SKM-1 (cell line): ENCODE measurements at regions not wholly inside any gene's neighbourhood (a gene's known extent, or its start where the extent isn't known, plus 50 kb on each side); places are given as distances from the start of the nearest gene placed in this dataset.
A peak's percentile ranks its signal among the peaks of the same experiment; 100 is the strongest.
"Not testable (repeated sequence)": the region's sequence is repeated elsewhere in the genome, so short reads cannot be mapped to it uniquely, and the experiment has no call there.

Source experiments
- DNase-seq: peaks from one replicate; lab custom pipeline; 2025; ENCODE audit not compliant: unreplicated experiment; lab: John Stamatoyannopoulos, UW

- DNase-seq, result no peak
Observed at GRCh38 chrX:27404366-27404765, 58.8 kb downstream of the PPP4R3C start.

GRCh38 chrX:27399146-27399456 lies 64.0 kb downstream of the PPP4R3C start:
- no peak for DNase-seq

GRCh38 chrX:27391623-27392022 lies 71.5 kb downstream of the PPP4R3C start:
- no peak for DNase-seq

- DNase-seq, result no peak
Observed at GRCh38 chrX:27381419-27381818, 81.7 kb downstream of the PPP4R3C start.

GRCh38 chrX:27380163-27380845 lies 82.8 kb downstream of the PPP4R3C start:
- DNase-seq, result no peak

GRCh38 chrX:27354021-27354420 lies 109.1 kb downstream of the PPP4R3C start:
- DNase-seq, result no peak

GRCh38 chrX:27350476-27350875 lies 112.7 kb downstream of the PPP4R3C start:
- DNase-seq, result no peak

GRCh38 chrX:27336466-27337091 lies 126.6 kb downstream of the PPP4R3C start:
- no peak for DNase-seq

- no peak for DNase-seq
Observed at GRCh38 chrX:27321632-27322031, 141.5 kb downstream of the PPP4R3C start.

- no peak for DNase-seq
Observed at GRCh38 chrX:27309406-27309805, 153.7 kb downstream of the PPP4R3C start.

GRCh38 chrX:27307546-27307945 lies 155.6 kb downstream of the PPP4R3C start:
- DNase-seq, result no peak

GRCh38 chrX:27292552-27292951 lies 170.6 kb downstream of the PPP4R3C start:
- not testable (repeated sequence) for DNase-seq

GRCh38 chrX:27276751-27277150 lies 186.4 kb downstream of the PPP4R3C start:
- no peak for DNase-seq

GRCh38 chrX:27254656-27255055 lies 208.5 kb downstream of the PPP4R3C start:
- peak; percentile 1 for DNase-seq

- no peak for DNase-seq
Observed at GRCh38 chrX:27251369-27251768, 211.8 kb downstream of the PPP4R3C start.

GRCh38 chrX:27242581-27242980 lies 220.6 kb downstream of the PPP4R3C start:
- no peak for DNase-seq

GRCh38 chrX:27241981-27242380 lies 221.2 kb downstream of the PPP4R3C start:
- DNase-seq, result no peak

- not testable (repeated sequence) for DNase-seq
Observed at GRCh38 chrX:27240042-27240441, 223.1 kb downstream of the PPP4R3C start.

GRCh38 chrX:27236681-27237080 lies 226.5 kb downstream of the PPP4R3C start:
- no peak for DNase-seq

- no peak for DNase-seq
Observed at GRCh38 chrX:27229721-27230120, 233.4 kb downstream of the PPP4R3C start.

- no peak for DNase-seq
Observed at GRCh38 chrX:27222661-27223060, 240.5 kb downstream of the PPP4R3C start.

- no peak for DNase-seq
Observed at GRCh38 chrX:27186671-27187070, 276.5 kb downstream of the PPP4R3C start.

- no peak for DNase-seq
Observed at GRCh38 chrX:27163236-27163635, 299.9 kb downstream of the PPP4R3C start.
